ENCODE measurements at regions not wholly inside any gene's neighbourhood (a gene's known extent, or its start where the extent isn't known, plus 50 kb on each side); places are given as distances from the start of the nearest gene placed in this dataset.

GRCh38 chr7:3194501-3195141 is 106.4 kb upstream of the SDK1 start:
- no peak for TF ChIP-seq CTCF (IDR thresholded peaks at IDR 0.05; ENCODE audit: poor library complexity)
- no peak for TF ChIP-seq EZH2phosphoT487 (IDR thresholded peaks at IDR 0.05; ENCODE audit: low read depth, severe bottlenecking, unreplicated experiment)
- TF ChIP-seq EZH2 (IDR thresholded peaks at IDR 0.05; ENCODE audit: borderline replicate concordance): no peak
